ENCODE measurements at regions not wholly inside any gene's neighbourhood (a gene's known extent, or its start where the extent isn't known, plus 50 kb on each side); places are given as distances from the start of the nearest gene placed in this dataset.

DNA sequence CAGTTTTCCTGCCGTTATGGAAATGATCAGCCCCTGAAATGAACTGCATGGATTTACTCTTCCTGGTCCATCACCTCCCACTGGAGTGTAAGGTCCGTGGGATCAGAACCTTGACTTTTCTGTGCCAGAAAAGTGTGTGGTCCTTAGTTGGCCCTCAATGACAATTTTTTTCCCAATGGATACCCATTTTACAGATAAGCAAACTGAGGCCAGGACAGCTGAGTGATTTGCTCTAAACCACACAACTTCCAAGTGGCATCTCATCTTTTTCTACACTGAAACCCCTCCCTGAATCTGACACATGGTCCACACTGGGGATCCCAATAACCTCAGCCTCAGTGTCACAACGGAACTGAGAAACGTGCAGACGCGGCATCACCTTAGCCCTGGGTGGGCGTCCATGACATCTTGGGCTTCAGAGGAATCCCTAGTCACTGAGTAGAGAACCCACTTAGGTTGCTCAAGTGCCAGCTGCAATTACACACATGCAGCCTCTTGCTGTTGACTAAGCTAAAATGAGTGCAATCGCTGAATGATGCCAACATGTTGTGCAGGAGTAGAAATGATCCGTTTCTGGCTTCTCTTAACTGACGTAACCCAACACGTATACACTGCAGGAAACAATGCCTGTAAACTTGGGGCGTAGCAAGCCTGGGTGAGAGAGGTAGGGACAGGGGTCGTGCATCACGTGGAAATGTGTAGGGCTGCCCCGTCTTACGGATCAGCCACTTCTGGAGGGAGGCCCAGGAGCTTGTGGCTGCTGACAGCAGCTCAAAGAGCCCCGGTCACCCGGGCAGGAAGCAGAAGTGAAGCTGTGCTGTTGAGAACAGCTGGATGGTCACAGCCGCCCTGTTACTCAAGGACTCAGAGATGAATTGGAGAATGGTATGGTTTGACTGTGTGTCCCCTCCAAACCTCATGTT lies 136.3 kb downstream of the SHANK2 start:
- no peak overlapping the region for H3K27ac ChIP-seq
- H3K4me1 ChIP-seq = no peaks in the 10 kb centered on the region
- no peaks in the 10 kb centered on the region for H3K27me3 ChIP-seq
- intact Hi-C loops (cut with DNase I) = no loop called here
- H3K4me3 ChIP-seq = no peak overlapping the region
- H3K36me3 ChIP-seq = no peaks in the 10 kb centered on the region
- no peaks in the 10 kb centered on the region for H3K9me3 ChIP-seq
- no peak for DNase-seq
- TF ChIP-seq, protein P1, sequence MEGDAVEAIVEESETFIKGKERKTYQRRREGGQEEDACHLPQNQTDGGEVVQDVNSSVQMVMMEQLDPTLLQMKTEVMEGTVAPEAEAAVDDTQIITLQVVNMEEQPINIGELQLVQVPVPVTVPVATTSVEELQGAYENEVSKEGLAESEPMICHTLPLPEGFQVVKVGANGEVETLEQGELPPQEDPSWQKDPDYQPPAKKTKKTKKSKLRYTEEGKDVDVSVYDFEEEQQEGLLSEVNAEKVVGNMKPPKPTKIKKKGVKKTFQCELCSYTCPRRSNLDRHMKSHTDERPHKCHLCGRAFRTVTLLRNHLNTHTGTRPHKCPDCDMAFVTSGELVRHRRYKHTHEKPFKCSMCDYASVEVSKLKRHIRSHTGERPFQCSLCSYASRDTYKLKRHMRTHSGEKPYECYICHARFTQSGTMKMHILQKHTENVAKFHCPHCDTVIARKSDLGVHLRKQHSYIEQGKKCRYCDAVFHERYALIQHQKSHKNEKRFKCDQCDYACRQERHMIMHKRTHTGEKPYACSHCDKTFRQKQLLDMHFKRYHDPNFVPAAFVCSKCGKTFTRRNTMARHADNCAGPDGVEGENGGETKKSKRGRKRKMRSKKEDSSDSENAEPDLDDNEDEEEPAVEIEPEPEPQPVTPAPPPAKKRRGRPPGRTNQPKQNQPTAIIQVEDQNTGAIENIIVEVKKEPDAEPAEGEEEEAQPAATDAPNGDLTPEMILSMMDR (IDR thresholded peaks at IDR 0.05) = no peak
- no peak for ATAC-seq

DNA sequence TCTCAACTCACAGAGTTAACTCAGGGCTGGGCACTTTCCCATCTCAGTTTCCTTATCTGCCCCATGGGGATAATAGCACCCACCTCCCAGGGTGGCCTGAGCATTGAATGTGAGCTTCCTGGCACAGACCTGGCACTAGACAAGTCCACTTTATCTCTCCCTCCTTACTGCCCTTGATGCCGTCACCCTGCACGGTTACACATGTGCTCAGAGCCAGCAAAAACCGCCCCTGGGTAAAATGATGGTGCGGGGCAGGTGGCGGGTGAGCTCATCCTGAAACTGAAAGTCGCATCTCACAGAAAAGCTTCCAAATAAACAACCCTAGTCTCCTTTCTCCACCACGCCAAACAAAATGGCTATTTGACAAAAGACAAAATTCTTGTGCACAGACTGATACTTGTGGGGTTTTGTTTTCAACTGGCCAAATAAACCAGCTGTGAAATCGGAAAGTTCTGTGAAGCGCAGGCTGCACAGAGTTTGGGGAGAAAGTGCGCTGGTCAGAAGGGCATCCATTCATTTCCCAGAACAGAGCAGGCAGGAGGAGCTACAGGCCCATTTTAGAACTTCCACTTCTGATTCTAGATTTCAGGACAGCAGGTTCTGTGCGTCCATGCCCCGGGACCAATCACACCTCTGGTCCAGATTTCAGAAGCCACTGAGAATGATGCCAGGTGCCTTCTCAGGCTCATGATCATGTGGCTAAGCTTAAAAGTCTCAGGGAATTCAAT lies 138.1 kb downstream of the SHANK2 start:
- DNase-seq (no peak), ATAC-seq (no peak)
- TF ChIP-seq, protein P1 (IDR thresholded peaks at IDR 0.05) = no peak
- Histone ChIP-seq H3K36me3 (no peaks in the 10 kb centered on the region), H3K27ac (no peak overlapping the region), H3K9me3 (no peaks in the 10 kb centered on the region), H3K4me3 (no peak overlapping the region), H3K4me1 (no peaks in the 10 kb centered on the region), H3K27me3 (no peaks in the 10 kb centered on the region)
- intact Hi-C loops (cut with DNase I) = no loop called here

DNA sequence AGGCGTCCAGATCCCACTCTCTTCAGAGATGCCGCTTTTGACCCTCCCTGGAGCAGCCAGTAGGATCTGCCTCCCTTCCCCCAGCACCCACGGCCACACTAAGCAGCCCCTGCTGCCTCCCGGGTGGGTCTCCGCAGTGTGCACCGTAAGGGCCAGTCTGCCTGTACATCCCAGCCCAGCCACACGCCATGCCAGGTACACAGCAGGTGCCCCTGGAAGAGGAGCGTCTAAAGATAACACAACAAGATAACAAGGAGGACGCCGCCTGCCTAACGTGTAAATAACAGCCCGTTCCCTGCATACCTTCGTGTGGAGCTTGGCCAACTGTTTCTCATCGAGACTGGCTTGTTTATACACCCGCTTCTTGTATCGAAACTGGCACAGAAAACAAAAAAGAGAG lies 139.4 kb downstream of the SHANK2 start:
- intact Hi-C loops (cut with DNase I) = no loop called here
- Histone ChIP-seq H3K27me3 (no peaks in the 10 kb centered on the region), H3K27ac (no peak overlapping the region), H3K9me3 (no peaks in the 10 kb centered on the region), H3K4me1 (no peaks in the 10 kb centered on the region), H3K36me3 (no peaks in the 10 kb centered on the region), H3K4me3 (no peak overlapping the region)
- ATAC-seq (peak; percentile 48), DNase-seq (no peak)
- TF ChIP-seq, protein P1 (IDR thresholded peaks at IDR 0.05) = no peak

DNA sequence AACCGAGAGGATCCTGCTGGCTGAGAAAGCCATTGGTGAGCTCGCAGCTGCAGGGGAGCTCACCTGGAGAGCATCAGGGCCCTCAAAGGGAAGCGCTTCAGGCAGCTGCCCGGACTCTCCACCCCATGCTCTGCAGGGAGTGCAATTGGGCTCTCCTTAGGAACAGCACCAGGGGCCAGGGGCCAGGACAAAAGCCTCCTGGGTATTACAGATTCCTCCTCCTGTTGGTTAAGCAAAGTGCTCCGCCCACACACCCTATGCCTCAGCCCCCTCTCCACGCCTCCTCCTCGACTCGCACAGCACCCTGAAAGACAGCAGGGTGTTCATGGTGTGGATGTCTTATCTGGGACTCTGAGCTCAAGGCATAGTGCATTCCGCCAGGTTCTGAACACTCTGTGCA lies 139.9 kb downstream of the SHANK2 start:
- TF ChIP-seq, protein P1 (IDR thresholded peaks at IDR 0.05) = no peak
- H3K4me1 ChIP-seq = no peaks in the 10 kb centered on the region
- no peak for DNase-seq
- no peaks in the 10 kb centered on the region for H3K27me3 ChIP-seq
- H3K4me3 ChIP-seq = no peak overlapping the region
- intact Hi-C loops (cut with DNase I) = no loop called here
- ATAC-seq = peak; percentile 8
- H3K9me3 ChIP-seq = no peaks in the 10 kb centered on the region
- H3K36me3 ChIP-seq = no peaks in the 10 kb centered on the region
- H3K27ac ChIP-seq = no peak overlapping the region

DNA sequence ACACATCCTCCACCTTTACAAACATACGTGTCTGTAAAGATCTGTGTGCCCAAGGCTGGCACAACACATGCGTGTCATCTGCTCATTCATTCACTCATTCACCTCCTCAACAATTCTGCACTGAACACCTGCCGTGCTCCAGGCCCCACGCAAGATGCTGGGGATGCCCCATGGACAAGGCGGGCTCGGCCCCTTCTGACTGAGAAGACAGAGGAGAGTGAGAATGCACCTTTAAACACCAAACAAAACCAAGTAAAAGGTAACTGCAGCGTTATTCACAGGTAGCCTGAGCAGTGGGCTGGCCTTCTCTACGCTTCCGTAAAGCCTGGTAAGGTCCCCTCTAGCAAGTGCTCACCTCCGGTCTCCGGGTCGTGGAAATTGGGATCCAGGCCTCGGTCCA lies 142.8 kb downstream of the SHANK2 start:
- no peaks in the 10 kb centered on the region for H3K27me3 ChIP-seq
- H3K27ac ChIP-seq = no peak overlapping the region
- no peaks in the 10 kb centered on the region for H3K9me3 ChIP-seq
- no peaks in the 10 kb centered on the region for H3K36me3 ChIP-seq
- DNase-seq (no peak), ATAC-seq (no peak)
- H3K4me3 ChIP-seq = no peak overlapping the region
- intact Hi-C loops (cut with DNase I) = no loop called here
- TF ChIP-seq, protein P1 (IDR thresholded peaks at IDR 0.05) = no peak
- no peaks in the 10 kb centered on the region for H3K4me1 ChIP-seq

All from upper lobe of right lung (tissue), 1 donor.